Body of pancreas (tissue), 4 donors: ENCODE measurements at regions not wholly inside any gene's neighbourhood (a gene's known extent, or its start where the extent isn't known, plus 50 kb on each side); places are given as distances from the start of the nearest gene placed in this dataset.
"Not testable (repeated sequence)": the region's sequence is repeated elsewhere in the genome, so short reads cannot be mapped to it uniquely, and the experiment has no call there.

ENCODE experiments used
- CTCF ChIP-seq, 7 experiments: fragments of 450-650 bp in 4 of 7; fragments of 200-600 bp in 3 of 7; sonication (generic) in 3 of 7; IDR thresholded peaks; one replicate each; pipeline ENCODE4 v1.5.1; 2016 to 2019; ENCODE audit warnings: antibody characterized with exemption in 7 of 7
- POLR2A ChIP-seq, 3 donors: fragments of 450-650 bp; IDR thresholded peaks; one replicate each; pipeline ENCODE4 v1.6.1; 2016; ENCODE audit warnings: antibody characterized with exemption in 3 of 3, mild to moderate bottlenecking in 2 of 3

GRCh38 chr10:56155091-56155513, 206.0 kb downstream of the ZWINT start:
- not testable (repeated sequence) for TF ChIP-seq CTCF, POLR2A (IDR thresholded peaks at IDR 0.05)
